PC-9 (cell line): ENCODE measurements at regions not wholly inside any gene's neighbourhood (a gene's known extent, or its start where the extent isn't known, plus 50 kb on each side); places are given as distances from the start of the nearest gene placed in this dataset.

Source experiments
- EZH2 ChIP-seq: fragments of 200-600 bp; sonication (generic); IDR thresholded peaks from 2 replicates; pipeline ENCODE4 v1.8.0; 2017; ENCODE audit warnings: antibody characterized with exemption, low read depth
- TF ChIP-seq, protein P1 (sequence below): fragments of 200-600 bp; sonication (generic); conservative IDR thresholded peaks from 2 replicates; pipeline ENCODE4 v1.6.1; 2017; ENCODE audit warnings: mixed run types, antibody characterized with exemption, mild to moderate bottlenecking, moderate library complexity

DNA sequence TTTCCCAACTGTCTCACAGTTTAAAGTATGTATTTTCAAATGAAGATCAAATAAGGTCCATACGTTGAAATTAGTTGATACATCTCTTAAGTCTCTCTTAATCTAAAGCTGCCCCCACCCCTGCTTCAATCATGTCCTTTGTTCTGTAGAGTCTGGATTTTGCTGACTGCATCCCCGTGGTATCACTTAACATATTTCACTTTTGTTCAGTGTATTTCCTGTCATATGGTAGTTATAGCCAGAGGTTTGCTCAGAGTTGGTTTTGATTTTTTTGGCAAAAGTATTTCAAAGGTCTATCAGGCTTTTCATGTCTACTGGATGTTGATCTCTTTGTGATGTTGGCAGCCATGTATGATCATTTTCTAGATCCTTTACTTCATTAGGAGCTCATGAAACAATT, 54.4 kb upstream of the ARID5B start:
- TF ChIP-seq, protein P1, sequence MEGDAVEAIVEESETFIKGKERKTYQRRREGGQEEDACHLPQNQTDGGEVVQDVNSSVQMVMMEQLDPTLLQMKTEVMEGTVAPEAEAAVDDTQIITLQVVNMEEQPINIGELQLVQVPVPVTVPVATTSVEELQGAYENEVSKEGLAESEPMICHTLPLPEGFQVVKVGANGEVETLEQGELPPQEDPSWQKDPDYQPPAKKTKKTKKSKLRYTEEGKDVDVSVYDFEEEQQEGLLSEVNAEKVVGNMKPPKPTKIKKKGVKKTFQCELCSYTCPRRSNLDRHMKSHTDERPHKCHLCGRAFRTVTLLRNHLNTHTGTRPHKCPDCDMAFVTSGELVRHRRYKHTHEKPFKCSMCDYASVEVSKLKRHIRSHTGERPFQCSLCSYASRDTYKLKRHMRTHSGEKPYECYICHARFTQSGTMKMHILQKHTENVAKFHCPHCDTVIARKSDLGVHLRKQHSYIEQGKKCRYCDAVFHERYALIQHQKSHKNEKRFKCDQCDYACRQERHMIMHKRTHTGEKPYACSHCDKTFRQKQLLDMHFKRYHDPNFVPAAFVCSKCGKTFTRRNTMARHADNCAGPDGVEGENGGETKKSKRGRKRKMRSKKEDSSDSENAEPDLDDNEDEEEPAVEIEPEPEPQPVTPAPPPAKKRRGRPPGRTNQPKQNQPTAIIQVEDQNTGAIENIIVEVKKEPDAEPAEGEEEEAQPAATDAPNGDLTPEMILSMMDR, result no peak
- no peak for TF ChIP-seq EZH2
